PC-3 (cell line): ENCODE measurements at regions not wholly inside any gene's neighbourhood (a gene's known extent, or its start where the extent isn't known, plus 50 kb on each side); places are given as distances from the start of the nearest gene placed in this dataset.

Experiments used
- ATAC-seq: fragments of 200-7000 bp; cut with Tn5 transposase; 2 replicates; pipeline ENCODE4 v1.9.1; 2020; ENCODE audit warnings: mild to moderate bottlenecking, moderate library complexity
- BruUV-seq: library from RNA; stranded (reverse); fragments of 400-500 nt; replicated peaks from 2 replicates; lab custom pipeline; 2021; lab: Mats Ljungman, UMichigan
- CTCF ChIA-PET: fragments of 300-600 bp; sonication (Branson Sonifier 250); formaldehyde crosslinking; loops from one replicate; lab custom pipeline; 2022; ENCODE audit warnings: antibody characterized with exemption; lab: Charles Lee
- POLR2A ChIA-PET: fragments of 300-600 bp; sonication (Branson Sonifier 250); formaldehyde crosslinking; loops from one replicate; lab custom pipeline; 2022; ENCODE audit warnings: antibody characterized with exemption; ENCODE audit not compliant: unreplicated experiment; lab: Charles Lee
- DNase-seq: peaks from one replicate; pipeline ENCODE4 v3.0.0-alpha.2; 2015
- H2AFZ ChIP-seq: fragments of 300-600 bp; sonication (generic); 2 replicates; pipeline ENCODE4 v1.6.0; 2016; ENCODE audit warnings: antibody characterized with exemption, low read length
- H3F3A ChIP-seq: fragments of 300-600 bp; sonication (generic); one replicate; pipeline ENCODE4 v1.6.0; 2017; ENCODE audit warnings: antibody characterized with exemption, low read length, control low read depth, mild to moderate bottlenecking; ENCODE audit not compliant: unreplicated experiment
- H3K27ac ChIP-seq: fragments of 300-600 bp; sonication (generic); 2 replicates; pipeline ENCODE4 v1.5.1; 2016; ENCODE audit warnings: mild to moderate bottlenecking, low read length
- H3K27me3 ChIP-seq: fragments of 300-600 bp; sonication (generic); 2 replicates; pipeline ENCODE4 v1.6.1; 2016; ENCODE audit warnings: low read length, mixed read lengths
- H3K36me3 ChIP-seq: fragments of 300-600 bp; sonication (generic); 2 replicates; pipeline ENCODE4 v1.6.1; 2016; ENCODE audit warnings: low read depth, mixed run types, low read length, mixed read lengths
- H3K4me1 ChIP-seq: fragments of 300-600 bp; sonication (generic); 2 replicates; pipeline ENCODE4 v1.5.1; 2016; ENCODE audit warnings: low read length; ENCODE audit not compliant: insufficient read depth
- H3K4me2 ChIP-seq: fragments of 300-600 bp; sonication (generic); 2 replicates; pipeline ENCODE4 v1.6.0; 2016; ENCODE audit warnings: low read length
- H3K4me3 ChIP-seq: fragments of 300-600 bp; sonication (generic); 2 replicates; pipeline ENCODE4 v1.5.1; 2016; ENCODE audit warnings: mild to moderate bottlenecking, low read length, mixed read lengths
- H3K79me2 ChIP-seq: fragments of 300-600 bp; sonication (generic); 2 replicates; pipeline ENCODE4 v1.6.1; 2017; ENCODE audit warnings: low read length, mixed read lengths
- H3K9ac ChIP-seq: fragments of 300-600 bp; sonication (generic); 2 replicates; pipeline ENCODE4 v1.6.0; 2016; ENCODE audit warnings: mild to moderate bottlenecking, low read length
- H3K9me2 ChIP-seq: fragments of 300-600 bp; sonication (generic); replicated peaks from 2 replicates; pipeline ENCODE4 v1.6.1; 2016; ENCODE audit warnings: mixed run types, low read length, mixed read lengths
- H3K9me3 ChIP-seq: fragments of 300-600 bp; sonication (generic); 2 replicates; pipeline ENCODE4 v1.6.1; 2016; ENCODE audit warnings: low read length, mixed read lengths
- H4K20me1 ChIP-seq: fragments of 300-600 bp; sonication (generic); 2 replicates; pipeline ENCODE4 v1.6.1; 2016; ENCODE audit warnings: low read length, mixed read lengths
- EZH2 ChIP-seq: fragments of 300-600 bp; sonication (generic); IDR thresholded peaks from one replicate; pipeline ENCODE4 v1.6.1; 2017; ENCODE audit warnings: antibody characterized with exemption, mild to moderate bottlenecking, low read length; ENCODE audit not compliant: unreplicated experiment
- EZH2phosphoT487 ChIP-seq: fragments of 300-600 bp; sonication (generic); IDR thresholded peaks from 2 replicates; pipeline ENCODE4 v1.6.1; 2018; ENCODE audit warnings: mild to moderate bottlenecking, antibody characterized with exemption, low read length, borderline replicate concordance
- intact Hi-C: fragments of 100-400 bp; cut with micrococcal nuclease; formaldehyde crosslinking; loops from 2 replicates; pipeline ENCODE4 v1.9.0; 2023
- TF ChIP-seq, protein P1 (sequence below): fragments of 300-600 bp; sonication (generic); conservative IDR thresholded peaks from 2 replicates; pipeline ENCODE4 v1.5.1; 2017; ENCODE audit warnings: antibody characterized with exemption, low read depth, mild to moderate bottlenecking, low read length

DNA sequence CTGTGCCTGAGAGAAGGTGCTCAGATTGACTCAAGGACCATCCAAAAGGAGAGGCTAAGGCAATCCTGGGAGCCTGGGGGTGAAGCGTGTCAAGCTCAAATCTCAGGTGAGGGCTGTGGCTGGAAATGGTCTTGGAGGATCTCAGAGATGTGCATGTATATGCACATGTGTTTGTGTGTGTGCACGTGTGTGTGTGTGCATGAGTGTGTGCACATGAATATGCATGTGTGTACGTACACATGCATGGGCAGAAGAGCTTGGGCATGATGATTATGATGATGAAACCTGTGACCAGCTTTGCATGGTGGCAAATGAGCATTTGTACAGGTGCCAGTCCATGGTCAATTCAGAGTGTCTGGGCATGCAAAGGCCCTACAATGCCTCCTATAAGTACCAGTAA is 326.6 kb downstream of the CXCL12 start:
- Histone ChIP-seq H3K9me2 (no peaks in the 10 kb centered on the region), H3K4me3 (no peak overlapping the region), H3K36me3 (no peaks in the 10 kb centered on the region), H4K20me1 (no peaks in the 10 kb centered on the region), H3K4me1 (no peaks in the 10 kb centered on the region), H3K27ac (no peak overlapping the region), H3K9me3 (no peaks in the 10 kb centered on the region), H3K79me2 (no peaks in the 10 kb centered on the region), H3F3A (no peaks in the 10 kb centered on the region), H3K27me3 (peaks cover 32% of the 10 kb centered on the region), H3K4me2 (no peak overlapping the region), H2AFZ (no peak overlapping the region), H3K9ac (no peak overlapping the region)
- DNase-seq (no peak), ATAC-seq (no peak)
- BruUV-seq, result no TSS peak
- POLR2A ChIA-PET, result no interaction called here
- TF ChIP-seq EZH2, result no peak
- intact Hi-C loops, result no loop called here
- CTCF ChIA-PET, result no interaction called here

DNA sequence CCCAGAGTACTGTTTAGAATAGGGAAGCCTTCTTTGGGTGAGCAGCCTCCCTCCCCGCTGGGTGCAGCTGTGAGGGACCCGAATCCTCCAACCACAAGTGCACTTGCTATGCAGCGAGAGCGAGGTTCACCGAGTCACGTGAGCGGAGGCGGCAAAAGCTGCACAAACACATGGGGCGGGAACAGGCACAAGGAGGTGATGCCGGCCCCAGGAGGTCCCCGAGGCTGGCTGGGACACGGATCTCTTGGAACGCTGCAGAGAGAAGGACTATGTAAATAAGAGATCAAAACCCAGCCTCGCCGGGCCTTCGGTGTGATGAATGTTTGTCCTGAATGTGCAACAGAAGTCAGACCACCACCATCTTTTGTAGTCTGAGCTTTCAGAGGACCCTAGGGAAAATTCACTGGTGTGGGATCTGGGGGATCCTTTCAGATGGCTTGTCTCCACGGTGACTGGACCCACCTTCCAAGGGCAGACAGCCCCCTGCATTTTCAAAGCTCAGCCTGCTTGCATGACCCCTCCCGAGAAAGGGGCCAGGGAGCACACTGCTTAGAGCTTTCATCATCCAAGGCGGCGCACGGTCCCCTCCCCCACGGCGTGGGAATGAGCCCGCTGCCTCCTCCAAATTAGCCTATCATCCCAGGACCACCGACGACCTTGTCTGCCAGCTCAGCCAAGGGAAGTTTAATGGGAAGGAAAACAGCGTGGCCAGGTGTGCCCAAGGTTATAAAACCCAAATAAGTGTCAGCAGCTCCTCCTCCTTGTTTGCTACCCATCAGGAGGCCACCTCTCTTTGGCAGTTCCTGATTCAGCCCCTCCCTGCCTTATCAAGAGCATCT is 327.7 kb downstream of the CXCL12 start:
- Histone ChIP-seq H3K79me2 (no peaks in the 10 kb centered on the region), H3K9me3 (no peaks in the 10 kb centered on the region), H2AFZ (no peak overlapping the region), H3K4me2 (no peak overlapping the region), H4K20me1 (no peaks in the 10 kb centered on the region), H3K36me3 (no peaks in the 10 kb centered on the region), H3F3A (no peaks in the 10 kb centered on the region), H3K27me3 (peaks cover 32% of the 10 kb centered on the region), H3K4me1 (0 out of 2 replicates have a peak, but pooled peaks cover under 1% of the 10 kb centered on the region), H3K9ac (no peak overlapping the region), H3K9me2 (no peaks in the 10 kb centered on the region), H3K4me3 (no peak overlapping the region), H3K27ac (no peak overlapping the region)
- no TSS peak for BruUV-seq
- no peak for DNase-seq
- POLR2A ChIA-PET, result no interaction called here
- no peak for ATAC-seq
- CTCF ChIA-PET, result no interaction called here
- TF ChIP-seq, protein P1, sequence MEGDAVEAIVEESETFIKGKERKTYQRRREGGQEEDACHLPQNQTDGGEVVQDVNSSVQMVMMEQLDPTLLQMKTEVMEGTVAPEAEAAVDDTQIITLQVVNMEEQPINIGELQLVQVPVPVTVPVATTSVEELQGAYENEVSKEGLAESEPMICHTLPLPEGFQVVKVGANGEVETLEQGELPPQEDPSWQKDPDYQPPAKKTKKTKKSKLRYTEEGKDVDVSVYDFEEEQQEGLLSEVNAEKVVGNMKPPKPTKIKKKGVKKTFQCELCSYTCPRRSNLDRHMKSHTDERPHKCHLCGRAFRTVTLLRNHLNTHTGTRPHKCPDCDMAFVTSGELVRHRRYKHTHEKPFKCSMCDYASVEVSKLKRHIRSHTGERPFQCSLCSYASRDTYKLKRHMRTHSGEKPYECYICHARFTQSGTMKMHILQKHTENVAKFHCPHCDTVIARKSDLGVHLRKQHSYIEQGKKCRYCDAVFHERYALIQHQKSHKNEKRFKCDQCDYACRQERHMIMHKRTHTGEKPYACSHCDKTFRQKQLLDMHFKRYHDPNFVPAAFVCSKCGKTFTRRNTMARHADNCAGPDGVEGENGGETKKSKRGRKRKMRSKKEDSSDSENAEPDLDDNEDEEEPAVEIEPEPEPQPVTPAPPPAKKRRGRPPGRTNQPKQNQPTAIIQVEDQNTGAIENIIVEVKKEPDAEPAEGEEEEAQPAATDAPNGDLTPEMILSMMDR, result no peak
- TF ChIP-seq EZH2phosphoT487, result no peak
- intact Hi-C loops, result no loop called here

DNA sequence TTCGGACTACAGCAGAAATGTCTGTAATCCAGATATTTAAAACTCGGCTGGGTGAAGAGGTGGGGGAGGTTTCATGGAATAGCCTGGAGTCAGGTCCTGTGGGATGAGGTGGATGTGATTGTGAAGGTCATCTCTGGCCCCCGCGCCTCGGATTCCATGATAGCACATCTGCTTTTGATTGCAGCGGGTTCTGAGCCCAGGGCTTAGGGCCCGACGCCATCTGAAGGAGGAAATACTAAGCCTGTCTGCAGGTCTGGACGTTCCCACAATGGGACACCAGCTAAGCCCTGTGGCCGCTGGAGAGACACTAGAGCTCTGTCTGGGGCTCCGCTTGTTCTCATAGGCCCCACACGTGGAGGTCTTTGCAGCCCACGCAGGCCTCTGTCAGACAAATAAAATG is 328.7 kb downstream of the CXCL12 start:
- ATAC-seq (no peak), DNase-seq (no peak)
- Histone ChIP-seq H3K9ac (no peak overlapping the region), H4K20me1 (no peaks in the 10 kb centered on the region), H3F3A (no peaks in the 10 kb centered on the region), H3K27me3 (peaks cover 32% of the 10 kb centered on the region), H3K79me2 (no peaks in the 10 kb centered on the region), H3K36me3 (no peaks in the 10 kb centered on the region), H2AFZ (no peak overlapping the region), H3K4me2 (no peak overlapping the region), H3K27ac (no peak overlapping the region), H3K4me3 (no peak overlapping the region), H3K9me2 (no peaks in the 10 kb centered on the region), H3K9me3 (no peaks in the 10 kb centered on the region), H3K4me1 (0 out of 2 replicates have a peak, but pooled peaks cover 5% of the 10 kb centered on the region)
- TF ChIP-seq EZH2, result no peak
- BruUV-seq, result no TSS peak
- ChIA-PET CTCF (no interaction called here), POLR2A (no interaction called here)
- intact Hi-C loops, result no loop called here
